ENCODE measurements at regions not wholly inside any gene's neighbourhood (a gene's known extent, or its start where the extent isn't known, plus 50 kb on each side); places are given as distances from the start of the nearest gene placed in this dataset.
"Not testable (repeated sequence)": the region's sequence is repeated elsewhere in the genome, so short reads cannot be mapped to it uniquely, and the experiment has no call there.

DNA sequence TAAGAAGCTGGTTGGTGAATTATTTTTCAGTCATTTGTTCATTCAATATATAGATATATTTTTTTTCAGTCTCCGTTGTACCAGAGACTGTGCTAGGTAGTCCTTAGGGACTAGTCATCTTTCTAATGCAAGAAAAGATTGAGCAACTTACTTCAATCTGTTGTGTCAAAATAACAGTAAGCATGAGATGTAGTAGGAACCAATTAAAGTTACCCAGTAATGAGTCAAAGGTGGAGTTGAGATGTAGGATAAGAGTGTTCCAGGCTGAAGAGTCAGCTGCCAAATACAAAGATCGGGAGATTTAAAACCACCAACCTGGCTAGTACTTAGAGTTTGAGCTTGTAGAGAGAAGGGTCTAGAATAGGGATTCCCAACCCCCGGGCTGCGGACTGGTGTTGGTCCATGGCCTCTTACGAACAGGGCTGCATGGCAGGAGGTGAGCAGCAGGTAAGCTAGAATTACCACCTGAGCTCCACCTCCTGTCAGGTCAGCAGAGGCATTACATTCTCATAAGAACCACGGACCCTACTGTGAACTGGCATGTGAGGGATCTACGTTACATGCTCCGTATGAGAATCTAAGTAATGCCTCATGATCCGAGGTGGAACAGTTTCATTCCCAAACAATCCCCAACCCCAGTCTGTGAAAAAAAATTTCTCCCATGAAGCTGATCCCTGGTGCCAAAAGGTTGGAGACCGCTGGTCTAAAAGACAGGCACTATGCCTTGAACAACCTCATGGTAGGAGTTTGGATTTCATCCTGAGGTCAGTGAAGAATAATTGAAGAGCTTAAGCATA, 1241.5 kb upstream of the WWC1 start:
- DNase-seq (ENCODE audit: low spot score), result no peak

DNA sequence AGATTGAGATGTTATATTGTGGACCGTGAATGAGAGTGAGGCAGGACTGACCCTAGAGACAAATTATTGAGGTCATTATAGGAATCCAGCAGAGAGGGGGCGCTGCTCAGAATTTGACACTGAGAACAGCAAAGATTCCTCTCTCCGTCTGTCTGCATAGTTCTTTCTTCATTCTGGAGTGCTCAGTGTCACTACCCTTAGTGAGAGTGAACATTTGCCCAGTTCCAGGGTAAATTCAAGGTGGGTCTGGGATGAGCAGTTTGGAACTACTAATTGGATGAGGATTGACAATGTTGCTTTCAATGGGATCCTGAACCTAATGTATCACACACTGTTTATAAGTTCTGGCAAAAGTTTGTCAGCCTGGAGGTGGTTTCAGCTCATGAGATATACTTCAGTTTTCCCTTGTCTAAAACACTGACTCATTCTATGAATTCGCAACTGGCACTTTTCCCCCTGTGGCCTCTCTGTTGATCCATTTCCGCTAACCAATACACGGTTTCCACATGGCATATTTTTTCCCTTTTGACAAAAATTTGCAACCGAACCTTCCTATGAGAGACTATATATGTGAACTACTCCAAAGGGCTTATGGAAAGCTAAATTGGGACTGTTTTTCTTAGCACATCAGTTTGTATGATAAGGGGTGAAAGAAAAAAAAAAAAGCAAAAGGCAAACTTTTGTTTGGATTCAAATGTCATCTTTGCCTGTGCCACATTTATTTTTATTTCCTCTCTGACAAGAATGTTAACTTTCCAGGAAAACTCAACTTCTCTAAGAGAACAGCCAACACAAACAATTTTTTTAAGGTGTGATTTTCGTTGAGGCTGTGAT, 1240.7 kb upstream of the WWC1 start:
- no peak for DNase-seq (ENCODE audit: low spot score)

DNA sequence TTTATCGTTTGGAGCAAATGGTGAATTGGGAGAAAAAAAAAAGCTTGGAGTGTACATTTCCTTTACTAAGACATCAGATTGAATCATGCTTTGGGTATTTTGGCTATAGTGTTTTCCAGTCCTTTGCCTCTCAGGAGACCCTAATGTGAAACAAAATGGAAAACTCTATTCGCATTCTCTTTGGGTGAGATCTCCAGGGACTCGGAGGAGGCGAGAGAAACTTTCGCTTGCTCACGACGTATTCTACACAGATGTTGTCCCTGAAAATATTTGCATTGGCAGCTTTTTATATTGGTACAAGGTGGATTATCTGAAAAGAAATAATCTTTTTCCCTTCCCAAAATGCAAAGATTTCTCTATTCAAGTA, 1240.1 kb upstream of the WWC1 start:
- DNase-seq (ENCODE audit: low spot score), result no peak

DNA sequence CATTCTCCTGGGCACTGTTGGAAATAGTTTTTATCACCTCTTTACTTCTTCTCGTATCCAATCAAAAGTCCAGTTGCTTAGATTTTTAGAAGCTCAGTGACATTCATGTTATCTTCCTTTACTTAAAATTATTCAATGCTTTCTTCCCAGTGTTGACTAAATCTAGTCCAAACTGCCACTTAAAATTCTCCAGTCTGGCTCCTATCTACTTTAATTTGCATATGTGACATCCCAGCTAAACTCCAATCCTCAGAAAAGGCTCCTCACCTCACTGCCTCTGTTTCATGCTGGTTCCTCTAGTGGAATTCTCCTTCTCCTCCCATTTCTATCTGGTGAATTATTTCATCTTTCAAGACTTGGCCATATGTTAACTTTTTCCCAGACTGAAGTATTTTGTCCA, 1238.7 kb upstream of the WWC1 start:
- no peak for DNase-seq (ENCODE audit: low spot score)

DNA sequence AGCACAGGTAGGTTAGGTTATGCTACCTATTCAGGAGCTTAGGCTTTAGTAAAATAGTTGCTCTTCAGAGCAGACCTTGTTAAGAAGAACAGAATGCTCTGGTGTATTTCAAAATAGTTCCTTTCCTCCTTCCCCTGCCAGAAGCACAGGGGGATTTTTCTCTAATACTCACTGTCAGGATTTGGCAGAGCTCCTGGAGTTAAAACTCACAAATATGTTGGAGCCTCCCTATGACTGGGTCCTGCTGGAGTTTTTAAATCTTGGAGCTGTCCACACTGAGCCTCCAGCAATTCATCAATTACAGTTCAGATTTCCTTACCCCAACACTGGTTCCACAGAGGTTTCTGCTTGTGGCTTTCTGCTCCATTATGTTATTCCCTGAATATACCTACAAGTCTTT, 1233.8 kb upstream of the WWC1 start:
- DNase-seq (ENCODE audit: low spot score), result no peak

DNA sequence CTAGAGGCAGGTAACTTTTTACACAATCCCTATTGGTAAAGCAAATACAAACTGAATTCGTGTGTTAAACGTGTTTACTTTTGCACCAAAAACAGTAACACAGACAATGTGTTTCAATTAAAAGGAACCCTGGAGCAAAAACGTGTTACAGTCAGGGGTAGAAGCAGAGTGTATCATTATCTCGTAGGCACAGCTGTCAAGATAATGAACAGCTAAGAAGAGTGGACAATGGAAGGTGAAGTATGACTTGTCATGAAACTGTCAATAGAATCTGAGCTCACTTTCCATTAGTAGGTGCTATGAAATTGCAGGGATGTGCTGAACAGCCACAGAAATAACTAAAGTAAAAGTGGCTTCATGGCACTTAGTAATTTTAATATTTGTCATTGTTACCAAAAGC, 1229.8 kb upstream of the WWC1 start:
- DNase-seq (ENCODE audit: low spot score), result no peak

DNA sequence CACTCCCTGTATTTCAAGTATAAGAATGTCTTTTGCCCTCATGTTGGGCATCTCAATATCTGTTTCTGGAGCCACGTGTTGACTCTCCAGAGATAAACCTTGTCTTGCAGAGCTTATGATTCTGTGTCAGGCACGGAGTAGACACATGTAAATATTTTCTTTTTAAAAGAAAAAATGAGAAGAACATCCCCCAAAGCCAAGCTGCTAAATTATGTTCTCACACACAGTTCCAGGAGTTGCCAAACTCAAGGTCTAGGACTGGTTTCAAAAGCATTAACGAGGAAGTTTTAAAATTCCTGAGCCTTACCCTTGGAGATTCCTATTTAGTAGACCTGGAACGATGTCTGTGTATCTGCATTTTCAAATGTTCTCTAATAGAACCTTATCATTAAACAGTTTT, 1228.3 kb upstream of the WWC1 start:
- no peak for DNase-seq (ENCODE audit: low spot score)

DNA sequence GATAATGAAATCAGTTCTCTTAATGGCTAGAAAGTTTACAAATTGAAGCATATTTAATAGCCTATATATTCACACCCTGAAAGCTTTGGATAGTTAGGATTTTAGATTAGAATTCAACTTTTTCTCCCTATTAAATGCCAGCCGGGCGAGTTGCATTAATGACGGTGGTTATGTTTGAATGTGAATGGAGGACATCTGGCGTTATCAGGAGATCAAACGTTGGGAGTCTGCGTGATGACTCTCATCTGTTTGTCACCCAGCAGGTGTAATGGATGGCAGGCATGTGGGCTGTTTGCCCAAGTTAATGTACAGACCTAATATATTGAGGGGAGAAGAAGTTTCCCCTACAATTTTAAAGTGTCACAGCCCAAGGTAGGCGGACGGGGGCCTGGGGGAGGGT, 1227.7 kb upstream of the WWC1 start:
- no peak for DNase-seq (ENCODE audit: low spot score)

DNA sequence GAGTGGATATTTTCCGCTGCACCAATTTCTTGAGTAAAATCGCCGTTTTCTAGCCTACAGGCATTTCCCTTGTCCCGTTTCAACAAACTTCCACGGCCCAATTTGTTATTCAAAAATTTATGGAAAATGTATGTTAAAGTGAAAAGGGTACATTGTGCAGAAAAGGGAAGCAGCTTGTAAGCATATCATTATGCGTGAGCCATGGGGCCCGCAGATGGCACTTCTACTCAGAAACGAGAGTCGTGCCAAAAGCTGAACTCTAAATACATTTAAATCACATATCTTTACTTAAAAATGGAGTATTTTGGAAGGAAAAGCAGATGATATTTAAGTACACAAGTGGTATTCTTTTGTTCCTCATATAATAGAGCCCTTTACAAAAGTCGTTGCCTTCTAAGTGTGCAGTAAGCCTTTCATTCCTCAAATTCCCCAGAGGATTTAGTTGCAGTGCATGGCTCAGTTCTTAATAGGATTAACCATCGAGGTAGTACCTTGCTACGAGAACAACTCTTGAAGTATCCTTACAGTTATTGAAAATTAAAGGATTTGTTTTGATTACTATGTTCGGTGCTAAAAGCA, 1227.2 kb upstream of the WWC1 start:
- no peak for DNase-seq (ENCODE audit: low spot score)

DNA sequence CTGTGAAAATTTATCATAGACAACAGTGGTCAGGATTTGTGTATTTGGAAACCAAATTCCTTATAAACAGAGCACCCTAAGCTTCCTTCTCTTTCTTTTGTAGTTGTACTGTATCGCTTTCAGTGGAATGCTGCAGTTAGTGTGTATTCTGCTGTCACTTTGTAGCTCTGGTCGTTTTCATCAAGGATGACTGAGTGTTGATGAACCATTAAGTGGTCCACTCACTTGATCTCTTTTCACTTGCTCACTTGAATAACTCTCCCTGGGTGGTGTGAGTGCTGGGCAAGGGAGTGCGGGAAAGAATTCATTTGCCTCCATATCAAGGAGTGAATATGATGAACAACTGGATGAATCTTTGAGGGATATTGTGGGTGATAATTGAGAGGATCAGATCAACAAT, 1225.7 kb upstream of the WWC1 start:
- no peak for DNase-seq (ENCODE audit: low spot score)

DNA sequence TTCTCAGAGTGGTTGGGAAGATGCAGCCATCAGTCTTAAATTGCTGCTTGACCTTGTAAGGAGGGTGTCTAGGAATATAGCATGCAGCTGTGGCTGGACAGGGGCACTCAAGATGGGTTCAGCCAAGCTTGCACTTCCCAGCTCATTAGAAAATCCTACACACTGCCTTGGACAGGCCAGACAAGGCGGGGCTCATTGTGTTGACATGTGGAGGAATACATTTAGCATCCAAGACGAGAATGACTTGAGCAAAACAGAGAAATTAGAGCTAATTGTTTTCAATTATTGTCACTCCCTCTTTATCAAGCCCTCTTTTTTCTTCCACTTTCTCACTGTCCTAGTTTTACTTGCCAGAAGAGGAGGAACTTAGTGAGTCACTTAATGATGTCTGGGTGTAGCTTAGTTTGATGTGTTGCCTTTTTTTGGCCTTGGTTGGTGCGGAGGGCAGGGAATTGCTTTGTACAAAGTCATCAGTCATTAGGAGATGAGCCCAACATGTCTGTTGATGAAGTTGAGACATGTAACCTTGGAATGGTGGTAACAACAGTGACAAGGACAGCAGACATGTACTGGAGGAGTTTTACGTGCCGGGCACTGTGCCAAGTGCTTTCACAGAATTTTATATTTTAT, 1219.3 kb upstream of the WWC1 start:
- no peak for DNase-seq (ENCODE audit: low spot score)

DNA sequence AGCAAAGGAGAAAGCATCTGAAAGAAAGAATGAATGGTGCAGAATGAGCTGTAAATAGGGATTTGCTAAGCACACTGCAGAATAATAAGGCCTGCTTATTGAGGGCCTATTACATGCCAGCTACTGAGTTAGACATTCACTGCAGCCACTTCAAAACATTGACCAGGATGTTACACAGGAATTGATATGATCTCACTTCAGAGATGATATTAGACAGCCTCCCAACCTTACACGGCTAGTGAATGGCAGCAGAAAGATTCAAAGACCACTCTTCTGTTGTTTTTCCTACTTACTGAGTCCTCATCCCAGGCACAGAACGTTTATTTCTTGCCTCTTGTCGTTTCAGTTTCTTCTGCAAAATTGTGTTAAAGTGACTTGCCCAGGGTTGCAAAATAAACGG, 1209.9 kb upstream of the WWC1 start:
- DNase-seq (ENCODE audit: low spot score), result no peak

DNA sequence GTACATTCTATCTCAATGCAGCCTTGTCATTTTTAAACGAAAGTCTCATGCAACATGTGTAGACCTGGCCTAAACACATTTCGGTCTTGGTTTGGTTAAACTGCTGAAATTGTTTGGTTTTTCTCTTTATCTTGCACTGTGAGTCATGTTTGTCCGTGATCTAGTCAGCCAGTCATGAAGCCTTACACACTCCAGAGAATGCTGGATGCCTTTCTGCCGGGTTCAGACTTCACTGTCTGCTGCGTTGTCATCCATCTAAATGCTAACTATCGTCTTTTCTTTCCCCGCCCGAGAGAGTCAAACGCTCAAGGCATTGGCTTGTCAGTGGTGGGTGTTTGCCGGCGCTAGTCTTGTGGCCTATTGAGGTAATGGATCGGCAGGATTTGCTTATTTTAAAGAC, 1194.6 kb upstream of the WWC1 start:
- DNase-seq (ENCODE audit: low spot score), result no peak

DNA sequence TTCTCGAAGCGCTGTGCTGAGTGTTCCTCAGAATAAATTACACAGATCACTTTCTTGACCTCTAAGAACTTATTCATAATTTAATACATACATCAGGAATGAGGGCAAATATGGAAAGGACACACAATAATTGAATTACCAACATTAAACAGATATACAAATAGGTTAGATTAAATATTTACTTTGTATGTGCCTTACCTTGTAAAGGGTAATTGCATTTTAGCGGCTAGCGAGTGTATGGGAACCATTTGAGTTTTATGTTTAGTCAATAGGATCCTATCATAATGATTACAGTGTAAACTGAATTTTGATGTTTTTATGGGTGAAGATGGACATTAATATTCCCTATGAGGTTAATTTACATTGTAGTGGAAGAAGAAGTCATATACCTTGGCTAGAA, 1187.1 kb upstream of the WWC1 start:
- no peak for DNase-seq (ENCODE audit: low spot score)

DNA sequence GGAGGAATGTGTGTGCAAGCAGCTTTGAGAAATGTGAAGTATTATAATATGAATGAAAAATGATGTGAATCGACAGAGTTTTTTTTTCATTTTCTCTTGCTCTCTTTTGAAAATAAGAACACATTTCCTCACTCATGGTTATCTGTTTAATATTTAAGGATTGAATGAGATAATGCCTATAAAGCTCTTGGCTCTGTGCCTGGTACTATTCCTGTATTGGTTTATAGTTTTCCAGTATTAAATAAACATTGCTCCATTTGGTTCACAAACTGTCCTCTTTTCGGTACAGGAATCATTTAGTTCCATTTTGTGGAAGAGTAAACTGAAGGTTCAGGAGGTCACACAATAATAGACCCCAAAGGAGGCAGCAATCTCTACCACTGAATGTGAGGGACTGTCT, 1185.5 kb upstream of the WWC1 start:
- no peak for DNase-seq (ENCODE audit: low spot score)

DNA sequence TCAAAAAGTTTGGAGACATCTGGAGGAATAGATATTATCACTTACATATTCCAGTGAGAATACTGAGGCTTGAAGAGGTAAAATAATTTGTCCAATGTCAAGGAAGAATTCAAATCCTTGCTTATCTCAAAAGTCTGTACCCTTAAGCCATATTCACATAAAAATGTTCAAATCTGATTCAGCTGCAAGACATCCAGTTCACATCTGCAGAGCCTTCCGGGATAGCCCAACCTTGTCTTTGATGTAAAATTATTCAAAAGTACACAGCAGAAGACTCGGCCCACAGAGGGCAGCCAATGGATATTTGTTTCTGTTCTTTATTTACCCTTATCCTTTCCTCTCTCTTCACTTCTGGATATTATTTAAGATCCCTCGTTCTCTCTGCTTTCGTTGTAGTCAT, 1183.8 kb upstream of the WWC1 start:
- DNase-seq (ENCODE audit: low spot score), result no peak

DNA sequence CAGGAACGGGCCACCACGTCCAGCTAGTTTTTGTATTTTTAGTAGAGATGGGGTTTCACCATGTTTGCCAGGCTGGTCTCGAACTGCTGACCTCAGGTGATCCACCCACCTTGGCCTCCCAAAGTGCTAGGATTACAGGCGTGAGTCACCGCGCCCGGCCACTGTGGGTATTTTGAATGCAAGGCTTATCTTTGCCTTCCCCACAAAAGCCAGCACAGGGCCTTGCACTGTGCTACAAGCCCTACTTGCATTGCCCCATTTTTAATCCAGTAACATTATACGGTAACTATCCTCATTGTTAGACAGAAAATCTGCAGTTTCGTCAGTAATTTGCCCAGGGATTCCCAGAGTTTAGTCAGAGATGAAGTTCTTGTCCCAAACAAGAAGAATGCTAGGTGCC, 1183.2 kb upstream of the WWC1 start:
- DNase-seq (ENCODE audit: low spot score), result not testable (repeated sequence)

DNA sequence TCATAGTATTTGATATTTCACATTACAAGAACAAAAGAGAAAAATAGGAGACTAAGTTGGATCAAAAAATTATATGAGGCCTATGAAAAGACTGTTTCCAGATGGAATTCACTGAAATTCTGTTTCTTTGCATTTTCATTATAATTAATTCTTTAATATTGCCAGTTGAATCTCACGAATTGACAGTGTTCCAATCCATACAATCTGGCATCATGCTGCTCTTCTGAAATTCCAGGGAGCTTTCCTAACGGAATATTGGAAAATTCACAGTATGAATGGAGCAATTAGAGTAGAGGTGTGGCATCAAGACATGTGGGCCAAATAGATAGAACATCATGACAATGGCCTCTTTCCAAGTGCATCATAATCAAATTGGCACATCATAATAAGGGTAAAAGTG, 1178.9 kb upstream of the WWC1 start:
- no peak for DNase-seq (ENCODE audit: low spot score)

DNA sequence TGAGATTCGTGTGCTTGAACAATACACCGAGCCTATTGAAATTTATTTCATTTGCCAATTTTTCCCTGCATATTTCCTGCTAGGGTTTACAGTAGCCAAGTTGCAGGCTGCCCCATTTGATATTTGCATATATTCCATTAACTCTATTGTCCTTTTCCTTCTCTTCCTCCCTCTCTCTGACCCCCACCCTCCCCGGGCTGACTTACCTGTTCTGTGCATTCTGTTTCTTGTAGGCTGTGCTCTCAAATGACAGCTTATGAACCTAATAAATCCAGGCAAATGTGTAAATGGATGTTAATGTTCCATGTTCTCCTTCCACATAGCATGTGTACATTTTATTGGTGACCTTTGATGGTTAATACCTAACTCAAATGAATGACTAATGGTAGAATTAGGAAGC, 1169.2 kb upstream of the WWC1 start:
- DNase-seq (ENCODE audit: low spot score), result no peak

DNA sequence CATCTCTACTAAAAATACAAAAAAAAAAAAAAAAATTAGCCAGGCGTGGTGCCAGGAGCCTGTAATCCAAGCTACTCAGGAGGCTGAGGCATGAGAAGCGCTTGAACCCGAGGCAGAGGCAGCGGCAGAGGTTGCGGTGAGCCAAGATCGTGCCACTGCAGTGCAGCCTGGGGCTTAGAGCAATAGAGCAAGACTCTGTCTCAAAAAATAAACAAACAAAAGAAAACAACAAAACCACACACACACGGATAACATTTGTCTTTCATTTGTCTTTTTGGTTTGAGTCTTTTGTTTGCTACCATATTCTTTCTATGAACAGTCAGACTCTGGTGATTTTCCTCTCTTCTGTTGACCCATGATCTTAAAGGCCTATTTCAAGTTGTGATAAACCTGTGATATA, 1168.3 kb upstream of the WWC1 start:
- DNase-seq (ENCODE audit: low spot score), result no peak

DNA sequence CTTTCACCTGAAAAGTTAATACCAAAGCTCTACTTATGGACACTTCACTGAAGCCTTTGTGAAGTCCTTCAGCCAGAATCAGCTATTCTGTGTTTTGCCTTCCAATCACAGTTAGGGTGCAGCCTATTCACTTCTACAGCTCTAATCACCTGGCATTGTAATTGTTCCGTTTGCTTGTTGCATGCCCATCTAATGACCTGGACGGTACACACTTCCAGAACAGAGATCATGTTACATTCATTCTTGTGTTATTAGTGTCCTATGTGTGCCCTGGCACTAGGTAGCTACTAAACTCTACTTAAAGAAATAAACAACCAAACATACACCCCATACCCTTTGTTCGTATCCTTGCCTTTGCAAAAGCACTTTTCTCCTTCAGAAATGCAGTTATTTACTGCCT, 1162.9 kb upstream of the WWC1 start:
- no peak for DNase-seq (ENCODE audit: low spot score)

DNA sequence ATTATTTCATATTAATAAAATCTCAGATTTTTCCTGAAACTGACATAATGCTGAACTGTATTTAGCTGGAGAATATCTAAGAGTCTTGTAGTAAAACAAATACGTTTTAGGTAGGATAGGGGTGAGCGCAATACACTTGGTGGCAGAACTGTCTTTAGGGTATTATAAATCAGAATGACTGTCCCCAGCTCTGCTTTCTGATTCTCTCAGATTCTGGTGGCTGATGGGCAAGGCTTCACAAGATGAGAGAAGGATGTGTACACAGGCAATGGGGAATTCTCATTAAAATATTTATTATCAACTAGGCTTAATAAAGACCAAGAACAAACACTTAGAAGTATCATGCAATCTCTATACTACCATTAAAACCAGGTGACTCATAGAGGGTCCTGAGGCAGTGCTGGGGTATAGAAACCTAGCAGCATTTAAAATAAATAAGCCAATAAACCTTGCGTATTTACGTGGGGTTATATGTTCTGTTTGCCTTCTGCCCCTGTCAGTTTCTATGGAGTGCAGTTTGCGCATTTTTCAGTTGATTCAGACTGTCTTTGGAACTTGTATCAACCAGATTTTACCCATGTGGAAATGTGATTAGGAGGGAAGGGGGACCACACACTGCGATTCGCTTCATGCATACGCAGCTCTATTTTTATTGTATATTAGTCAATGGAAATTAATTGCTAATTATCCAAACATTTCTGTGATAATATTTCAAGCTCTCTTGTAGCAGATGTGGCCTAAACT, 1150.7 kb upstream of the WWC1 start:
- no peak for DNase-seq (ENCODE audit: low spot score)
